GM21367 (cell line): ENCODE measurements at regions not wholly inside any gene's neighbourhood (a gene's known extent, or its start where the extent isn't known, plus 50 kb on each side); places are given as distances from the start of the nearest gene placed in this dataset.
"Not testable (repeated sequence)": the region's sequence is repeated elsewhere in the genome, so short reads cannot be mapped to it uniquely, and the experiment has no call there.

Experiments used
- ATAC-seq: cut with Tn5 transposase; IDR thresholded peaks from one replicate; pipeline ENCODE4 v1.9.1; 2021; ENCODE audit not compliant: unreplicated experiment

DNA sequence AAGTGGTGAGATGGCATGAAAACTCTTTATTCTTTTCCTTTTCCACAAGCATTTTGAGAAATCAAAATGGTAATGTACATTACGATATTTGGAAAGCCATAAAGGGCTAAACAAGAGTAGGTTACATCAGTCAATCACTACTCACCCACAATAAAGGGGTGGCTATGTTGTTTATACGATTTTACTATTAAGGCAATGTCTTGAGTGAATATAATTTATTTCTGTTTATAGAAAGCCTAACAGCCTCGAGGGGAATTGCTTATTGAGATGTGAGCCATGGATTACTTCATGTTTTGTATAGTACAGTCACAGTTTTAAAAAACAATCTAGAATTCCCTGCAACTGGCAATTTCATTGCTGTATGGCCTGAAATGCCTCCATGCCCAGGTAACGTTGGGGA, 237.5 kb upstream of the RBBP8 start:
- ATAC-seq, result no peak

DNA sequence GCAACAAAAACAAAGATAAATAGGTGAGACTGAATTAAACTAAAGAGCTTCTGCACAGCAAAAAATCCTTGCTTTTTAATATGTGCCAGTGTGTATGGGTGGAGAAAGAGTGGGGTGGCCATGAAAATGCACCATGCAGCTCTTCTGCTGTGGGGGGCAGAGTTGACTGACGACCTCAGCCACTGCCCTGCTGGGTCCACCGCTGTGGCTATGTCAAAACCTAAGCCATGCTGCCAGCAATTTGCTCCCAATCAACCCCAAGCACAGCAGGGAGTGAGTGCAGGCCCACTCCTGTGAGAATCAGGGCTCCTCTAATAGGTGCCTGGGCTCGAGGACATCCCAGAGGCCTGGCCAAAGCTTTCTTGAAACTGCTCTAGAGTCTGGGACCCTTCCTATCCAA, 235.6 kb upstream of the RBBP8 start:
- ATAC-seq, result no peak

- no peak for ATAC-seq
Measured at GRCh38 chr18:22698711-22699110, 234.4 kb upstream of the RBBP8 start.

- ATAC-seq, result no peak
Measured at GRCh38 chr18:22699629-22700028, 233.5 kb upstream of the RBBP8 start.

DNA sequence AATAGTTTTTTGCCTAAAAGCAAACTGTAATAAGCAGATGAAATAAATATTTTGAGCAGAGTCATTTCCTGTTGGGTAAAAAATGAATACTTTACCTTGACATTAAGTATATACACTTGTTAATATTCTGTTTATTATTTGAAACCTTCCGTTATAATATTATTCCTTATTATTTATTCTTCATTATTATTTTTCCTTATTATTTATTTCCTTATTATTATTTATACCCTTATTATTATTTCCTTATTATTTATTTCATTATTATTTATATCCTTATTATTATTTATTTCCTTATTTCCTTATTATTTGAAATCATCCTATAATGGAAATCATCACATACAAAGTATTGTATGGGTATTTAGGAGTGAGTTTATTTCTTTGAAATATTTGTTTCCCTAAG, 232.2 kb upstream of the RBBP8 start:
- ATAC-seq, result no peak

GRCh38 chr18:22701326-22701725, 231.8 kb upstream of the RBBP8 start:
- no peak for ATAC-seq

- no peak for ATAC-seq
Measured at GRCh38 chr18:22701795-22702194, 231.3 kb upstream of the RBBP8 start.

DNA sequence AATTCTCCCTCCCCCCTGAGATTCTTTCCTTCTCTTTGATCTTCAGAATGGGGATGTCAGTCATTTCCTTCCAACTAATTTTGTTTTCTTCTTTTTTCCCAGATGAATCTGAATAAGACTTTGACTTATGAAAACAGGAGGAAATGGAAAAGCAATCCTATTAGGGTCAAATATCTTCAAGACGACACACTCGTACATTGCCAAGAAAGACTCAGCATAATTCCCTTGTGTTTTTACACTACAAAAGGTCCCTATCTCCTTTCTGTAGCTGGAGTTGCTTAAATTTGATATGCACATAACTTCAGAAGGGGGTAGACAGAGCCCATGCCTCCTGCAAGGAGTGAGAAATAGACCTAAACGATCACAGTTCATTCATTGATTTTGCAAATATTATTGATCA, 230.3 kb upstream of the RBBP8 start:
- no peak for ATAC-seq

DNA sequence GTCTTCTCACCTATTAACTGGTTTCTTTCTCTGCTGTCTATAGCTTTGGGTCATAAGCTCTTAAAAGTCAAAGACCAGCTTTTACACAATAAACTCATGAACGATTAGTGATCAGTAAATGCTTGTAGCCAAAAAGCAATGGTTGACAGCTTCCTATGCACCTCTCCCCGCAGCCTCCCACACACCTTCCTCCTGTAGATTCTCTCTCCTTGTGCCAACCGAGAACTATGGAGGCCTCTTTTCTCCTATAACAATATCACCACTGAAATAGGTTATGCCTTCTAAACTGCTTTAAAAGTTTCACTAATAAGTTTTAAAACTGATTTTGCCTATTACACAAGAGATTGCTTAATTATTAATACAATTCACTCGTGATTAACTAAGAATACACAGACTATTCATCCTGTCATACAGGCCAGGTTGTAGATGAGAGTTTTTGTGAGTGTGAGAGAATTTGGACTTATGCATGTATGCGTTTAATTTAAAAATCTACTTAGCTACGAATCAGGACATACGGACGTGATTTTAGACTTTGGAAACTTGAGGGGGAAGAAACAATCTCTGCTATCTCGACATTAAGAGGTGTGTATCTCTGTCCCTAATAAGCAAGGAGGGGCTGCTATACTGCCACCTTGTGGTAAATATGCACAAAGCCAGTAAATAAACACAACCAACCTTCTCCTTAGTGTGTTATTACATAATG, 229.1 kb upstream of the RBBP8 start:
- peak; percentile 67 for ATAC-seq

DNA sequence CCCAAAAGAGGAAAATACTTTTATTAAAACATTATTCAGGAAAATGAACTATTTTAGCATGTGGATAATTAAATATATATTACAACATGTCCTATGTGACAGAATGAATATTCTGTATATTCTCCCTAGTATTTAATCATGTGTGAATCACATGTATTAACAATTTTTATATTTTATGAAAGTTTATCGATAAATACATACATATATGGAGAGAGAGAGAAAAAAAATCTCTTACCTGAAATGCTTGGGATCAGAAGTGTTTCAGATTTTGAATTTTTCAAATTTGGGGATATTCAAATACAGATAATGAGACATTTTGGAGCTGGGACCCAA, 228.6 kb upstream of the RBBP8 start:
- no peak for ATAC-seq

DNA sequence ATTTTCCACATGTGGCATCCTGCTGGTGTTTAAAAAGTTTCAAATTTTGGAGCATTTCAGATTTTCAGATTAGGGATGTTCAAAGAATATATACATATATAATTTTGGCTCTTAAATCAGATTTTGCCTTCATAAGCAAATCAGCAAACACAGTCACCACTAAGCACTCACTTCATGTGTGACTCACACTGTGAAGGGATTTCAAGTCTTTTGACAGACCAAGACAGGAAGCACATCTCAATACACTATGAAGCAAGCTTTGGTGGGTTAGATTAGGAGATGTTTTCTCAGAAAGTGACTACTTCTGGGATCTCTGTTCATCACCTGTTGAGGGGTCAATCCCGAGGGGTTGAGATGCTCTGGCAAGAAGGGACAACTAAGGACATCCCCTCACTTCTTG, 227.8 kb upstream of the RBBP8 start:
- no peak for ATAC-seq

GRCh38 chr18:22706025-22706424, 227.1 kb upstream of the RBBP8 start:
- ATAC-seq, result not testable (repeated sequence)

- ATAC-seq, result no peak
Measured at GRCh38 chr18:22709288-22710060, 223.7 kb upstream of the RBBP8 start.

DNA sequence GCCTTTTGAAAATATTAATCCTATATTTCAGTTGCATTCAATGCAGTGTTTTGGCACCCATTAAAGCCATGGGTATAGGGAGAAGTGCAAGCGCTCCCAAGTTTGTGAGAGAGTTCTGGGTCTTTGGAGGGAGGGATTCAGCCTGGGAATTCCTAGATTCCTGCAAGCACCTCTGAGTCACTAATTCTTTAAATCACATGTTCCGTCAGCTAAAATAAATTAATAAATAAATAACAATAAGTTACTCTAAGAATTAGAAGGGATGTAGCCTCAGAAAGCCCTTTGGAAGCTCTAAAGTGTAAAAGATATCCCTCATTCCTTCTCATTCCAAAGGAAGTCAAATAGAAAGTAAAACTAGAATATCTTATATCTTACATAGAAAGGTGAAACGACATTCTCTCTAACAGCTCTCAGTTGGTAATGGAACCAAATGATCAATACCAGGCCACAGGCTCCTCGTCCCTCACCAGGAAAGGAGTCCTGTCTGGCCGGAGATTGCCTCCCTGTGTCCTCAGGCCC, 222.4 kb upstream of the RBBP8 start:
- no peak for ATAC-seq

GRCh38 chr18:22711192-22711685, 221.9 kb upstream of the RBBP8 start:
- ATAC-seq, result no peak

- ATAC-seq, result no peak
Measured at GRCh38 chr18:22713511-22713910, 219.6 kb upstream of the RBBP8 start.

DNA sequence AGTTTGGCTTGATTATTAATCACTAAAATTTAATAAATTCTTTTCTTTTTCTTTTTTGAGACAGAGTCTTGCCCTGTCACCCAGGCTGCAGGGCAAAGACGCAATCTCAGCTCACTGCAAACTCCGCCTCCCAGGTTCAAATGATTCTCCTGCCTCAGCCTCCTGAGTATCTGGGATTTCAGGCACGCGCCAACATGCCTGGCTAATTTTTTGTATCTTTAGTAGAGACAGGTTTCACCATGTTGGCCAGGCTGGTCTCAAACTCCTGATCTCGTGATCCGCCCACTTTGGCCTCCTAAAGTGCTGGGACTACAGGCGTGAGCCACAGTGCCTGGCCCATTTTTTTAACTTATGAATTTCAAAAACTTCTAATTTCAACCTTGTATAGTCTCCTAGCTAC, 215.6 kb upstream of the RBBP8 start:
- not testable (repeated sequence) for ATAC-seq

DNA sequence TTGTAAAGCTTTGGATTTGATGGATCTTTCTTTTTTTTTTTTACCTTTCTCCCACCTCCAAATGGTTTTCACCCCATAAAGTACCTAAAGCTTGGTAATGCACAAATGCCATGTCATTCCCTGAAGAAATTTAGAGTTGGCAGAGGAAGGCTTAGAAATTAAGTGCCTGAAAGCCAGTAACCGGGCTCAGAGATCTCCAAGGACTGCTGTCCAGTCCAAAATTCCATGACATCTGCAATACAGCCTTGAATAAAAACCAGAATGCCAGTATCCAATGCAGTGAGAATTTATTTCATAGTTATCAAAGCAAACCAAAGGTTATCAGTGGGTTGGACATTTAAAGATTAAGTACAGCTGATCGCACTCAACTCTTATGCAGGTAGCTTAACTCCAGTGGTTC, 209.9 kb upstream of the RBBP8 start:
- ATAC-seq, result no peak

- no peak for ATAC-seq
Measured at GRCh38 chr18:22723773-22724172, 209.4 kb upstream of the RBBP8 start.

DNA sequence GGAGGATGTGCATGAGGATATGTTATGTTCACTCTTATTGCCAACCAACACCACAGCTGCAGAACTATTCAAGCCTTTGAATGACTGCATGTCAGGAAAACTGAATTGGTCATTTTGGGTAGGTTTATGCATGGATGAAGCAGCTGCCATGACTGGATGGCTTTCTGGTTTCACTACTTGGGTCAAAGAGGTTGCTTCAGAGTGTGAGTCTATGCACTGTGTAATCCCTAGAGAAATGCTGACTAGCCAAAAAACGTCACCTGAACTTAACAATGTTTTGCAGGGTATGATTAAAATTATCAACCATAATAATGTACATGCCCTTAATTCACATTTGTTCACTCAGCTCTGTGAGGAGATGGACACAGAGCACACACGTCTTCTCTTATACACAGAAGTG, 206.7 kb upstream of the RBBP8 start:
- ATAC-seq, result no peak

DNA sequence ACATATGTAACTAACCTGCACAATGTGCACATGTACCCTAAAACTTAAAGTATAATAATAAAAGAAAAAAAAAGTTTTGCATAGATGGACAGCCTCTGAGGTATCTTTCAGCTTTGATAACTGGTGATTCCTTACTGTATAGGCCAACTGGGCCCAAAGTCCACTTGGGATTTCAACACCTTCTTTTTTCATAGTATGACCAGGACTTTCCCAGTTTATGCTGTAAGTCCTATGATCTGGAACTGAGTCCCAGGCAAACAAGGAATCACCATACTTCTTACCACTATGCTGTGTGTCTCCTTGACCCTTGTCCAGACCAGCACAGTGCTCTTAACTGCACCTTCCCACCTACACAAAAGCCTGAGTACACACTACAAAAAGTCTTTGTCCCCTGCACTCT, 205.1 kb upstream of the RBBP8 start:
- no peak for ATAC-seq

- no peak for ATAC-seq
Measured at GRCh38 chr18:22728481-22729105, 204.5 kb upstream of the RBBP8 start.
